ENCODE measurements at regions not wholly inside any gene's neighbourhood (a gene's known extent, or its start where the extent isn't known, plus 50 kb on each side); places are given as distances from the start of the nearest gene placed in this dataset.
"Not testable (repeated sequence)": the region's sequence is repeated elsewhere in the genome, so short reads cannot be mapped to it uniquely, and the experiment has no call there.

DNA sequence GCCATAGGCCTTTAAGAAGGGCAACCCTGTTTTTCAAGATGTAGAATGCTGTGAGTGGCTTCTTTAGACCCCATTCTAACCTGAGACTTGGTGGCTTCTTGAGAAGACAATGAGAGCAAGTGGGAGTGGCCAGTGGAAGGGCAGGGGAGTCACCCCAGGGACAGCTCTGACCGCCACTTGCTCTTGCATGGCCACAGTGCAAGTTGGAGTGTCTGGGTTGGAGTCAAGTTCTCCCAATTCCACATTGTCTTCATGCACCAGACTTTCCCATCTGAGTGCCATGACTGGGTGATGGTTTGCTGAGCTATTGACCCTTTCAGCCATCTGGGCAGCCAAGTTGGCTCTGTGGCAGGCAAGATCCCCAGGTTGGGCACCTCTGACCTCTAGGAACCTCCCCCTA is 148.0 kb upstream of the SKOR2 start:
- DNase-seq (ENCODE audit: low spot score): no peak
- in situ Hi-C loops (cut with HindIII; ENCODE audit: low sequenced_read_pairs): no loop called here

DNA sequence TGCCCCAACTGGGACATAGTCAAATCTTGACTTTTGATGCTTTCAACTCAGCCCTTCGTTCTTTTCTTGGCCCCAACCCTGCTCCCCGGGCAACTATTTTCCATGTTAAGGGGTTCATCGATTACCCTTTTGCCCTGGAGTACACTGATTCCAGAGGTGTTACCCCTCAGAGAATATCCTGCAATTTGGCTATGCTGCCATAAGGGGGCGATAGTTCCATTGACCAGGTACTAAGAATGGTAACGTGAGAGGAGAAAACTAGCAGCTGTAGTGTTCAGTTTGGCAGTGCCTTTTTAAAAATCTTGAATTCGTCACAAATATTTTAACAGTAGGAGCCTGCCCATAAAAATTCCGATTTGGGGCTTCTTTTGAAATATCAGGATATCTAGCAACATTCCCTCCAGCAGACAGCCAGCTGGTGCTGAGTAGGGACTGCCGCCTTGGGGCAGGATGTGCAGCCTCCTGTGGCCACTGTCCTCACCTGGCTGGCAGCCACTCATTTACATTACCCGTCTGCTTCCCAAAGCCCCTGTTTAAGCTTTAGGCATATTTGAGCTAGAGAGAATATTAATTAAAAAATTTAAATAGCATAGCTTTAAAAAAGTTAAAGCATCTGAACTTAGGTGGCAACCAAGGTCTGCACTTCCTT is 146.3 kb upstream of the SKOR2 start:
- in situ Hi-C loops (cut with HindIII; ENCODE audit: low sequenced_read_pairs): no loop called here
- DNase-seq (ENCODE audit: low spot score): no peak

DNA sequence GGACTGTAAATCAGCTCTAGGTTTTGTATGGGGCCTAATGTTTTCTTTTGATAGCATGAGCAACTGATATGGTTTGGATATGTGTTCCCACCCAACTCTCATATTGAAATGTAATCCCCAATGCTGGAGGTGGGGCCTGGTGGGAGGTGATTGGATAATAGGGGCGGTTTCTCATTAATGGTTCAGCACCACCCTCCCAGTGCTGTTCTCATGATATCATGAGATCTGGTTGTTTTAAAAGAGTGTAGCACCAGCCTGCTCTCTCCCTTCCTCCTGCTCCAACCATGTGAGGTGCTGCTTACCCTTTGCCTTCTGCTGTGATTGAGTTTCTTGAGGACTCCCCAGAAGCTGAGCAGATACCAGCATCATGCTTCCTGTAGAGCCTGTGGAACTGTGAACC is 140.2 kb upstream of the SKOR2 start:
- DNase-seq (ENCODE audit: low spot score): no peak
- in situ Hi-C loops (cut with HindIII; ENCODE audit: low sequenced_read_pairs): no loop called here

DNA sequence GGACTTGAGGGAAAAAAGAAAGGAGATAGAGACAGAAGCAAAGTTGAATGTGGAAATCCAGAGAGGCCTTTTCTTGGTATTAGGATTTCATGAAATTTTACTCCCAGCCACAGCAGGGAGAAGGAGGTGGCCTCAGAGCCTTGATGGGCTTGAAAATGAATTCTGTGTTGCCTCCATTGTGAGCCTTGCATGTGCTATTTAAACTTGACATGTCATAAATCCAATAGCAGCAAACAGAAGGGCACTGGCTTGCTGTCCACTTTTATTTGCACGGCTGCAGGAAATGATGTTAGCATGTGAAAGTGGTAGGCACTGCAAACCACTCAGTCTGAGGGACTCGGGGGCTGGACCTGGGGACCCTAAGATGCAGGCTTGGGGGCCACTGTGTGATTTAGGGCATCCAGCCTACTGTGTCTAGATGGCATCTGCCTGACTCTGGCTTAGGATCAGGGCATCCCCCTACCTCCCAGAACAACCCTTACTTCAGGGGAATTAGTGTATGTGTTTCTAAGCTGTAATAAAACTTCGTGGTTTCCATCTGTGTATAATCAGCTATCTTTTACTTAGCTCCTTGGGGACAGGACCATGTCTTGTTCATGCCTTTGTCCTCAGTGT is 139.1 kb upstream of the SKOR2 start:
- in situ Hi-C loops (cut with HindIII; ENCODE audit: low sequenced_read_pairs): no loop called here
- no peak for DNase-seq (ENCODE audit: low spot score)

DNA sequence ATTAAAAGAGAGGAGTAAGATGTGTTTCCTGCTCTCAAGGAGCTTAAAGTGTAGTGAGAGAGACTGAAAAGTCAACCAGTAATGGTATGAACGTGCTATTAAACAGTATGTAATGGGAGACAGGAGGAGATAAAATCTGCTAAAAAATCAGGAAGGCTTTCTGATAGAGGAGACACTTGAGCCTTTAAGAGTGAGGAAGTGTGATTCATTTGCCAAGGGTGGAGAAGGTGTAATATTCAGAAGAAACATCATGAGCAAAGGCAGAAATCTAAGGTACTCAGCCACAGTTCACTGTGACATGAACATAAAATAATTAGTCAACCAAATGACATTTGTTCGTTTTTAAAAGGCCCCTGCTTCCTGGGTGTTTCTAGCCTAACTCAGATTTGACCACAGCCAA is 137.8 kb upstream of the SKOR2 start:
- in situ Hi-C loops (cut with HindIII; ENCODE audit: low sequenced_read_pairs): no loop called here

DNA sequence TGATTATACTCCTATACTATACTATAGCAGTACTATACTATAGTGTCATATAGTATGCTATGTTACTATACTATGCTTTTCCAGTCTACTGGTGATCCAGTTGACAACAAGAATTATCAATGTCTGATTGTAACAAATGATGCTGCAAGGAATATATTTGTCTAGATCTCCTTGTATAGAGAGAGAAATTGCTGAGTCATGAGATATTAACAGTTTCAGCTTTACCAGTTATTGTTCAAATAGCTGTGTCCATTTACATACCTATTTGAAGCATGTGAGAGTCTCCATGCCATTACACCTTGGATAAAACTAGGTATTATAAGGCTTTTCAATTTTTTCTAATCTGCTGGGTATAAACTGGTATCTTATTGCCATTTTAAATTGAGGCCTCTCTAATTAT is 136.4 kb upstream of the SKOR2 start:
- DNase-seq (ENCODE audit: low spot score): no peak
- in situ Hi-C loops (cut with HindIII; ENCODE audit: low sequenced_read_pairs): no loop called here

More for the DNA sequence above, 137.8 kb upstream of the SKOR2 start:
- no peak for DNase-seq (ENCODE audit: low spot score)

DNA sequence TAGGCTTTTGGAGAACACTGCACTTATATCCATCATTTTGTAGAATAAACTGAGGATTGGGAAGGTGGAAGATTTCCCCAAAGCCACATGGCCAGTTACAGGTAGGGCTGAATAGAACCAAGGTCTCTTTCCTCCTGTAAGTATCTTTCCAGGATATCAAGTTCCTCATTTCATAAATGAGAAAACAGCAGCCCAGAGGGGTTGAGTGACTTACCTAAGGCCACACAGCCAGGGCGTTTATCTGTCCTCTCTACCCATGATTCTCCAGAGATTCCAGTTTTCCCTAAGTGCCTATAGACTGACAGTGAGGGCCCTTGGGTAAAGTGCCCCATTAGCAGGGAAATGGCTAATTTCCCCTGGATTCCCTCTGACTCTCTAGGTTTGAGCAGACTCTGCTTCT is 132.3 kb upstream of the SKOR2 start:
- in situ Hi-C loops (cut with HindIII; ENCODE audit: low sequenced_read_pairs): no loop called here
- DNase-seq (ENCODE audit: low spot score): no peak

DNA sequence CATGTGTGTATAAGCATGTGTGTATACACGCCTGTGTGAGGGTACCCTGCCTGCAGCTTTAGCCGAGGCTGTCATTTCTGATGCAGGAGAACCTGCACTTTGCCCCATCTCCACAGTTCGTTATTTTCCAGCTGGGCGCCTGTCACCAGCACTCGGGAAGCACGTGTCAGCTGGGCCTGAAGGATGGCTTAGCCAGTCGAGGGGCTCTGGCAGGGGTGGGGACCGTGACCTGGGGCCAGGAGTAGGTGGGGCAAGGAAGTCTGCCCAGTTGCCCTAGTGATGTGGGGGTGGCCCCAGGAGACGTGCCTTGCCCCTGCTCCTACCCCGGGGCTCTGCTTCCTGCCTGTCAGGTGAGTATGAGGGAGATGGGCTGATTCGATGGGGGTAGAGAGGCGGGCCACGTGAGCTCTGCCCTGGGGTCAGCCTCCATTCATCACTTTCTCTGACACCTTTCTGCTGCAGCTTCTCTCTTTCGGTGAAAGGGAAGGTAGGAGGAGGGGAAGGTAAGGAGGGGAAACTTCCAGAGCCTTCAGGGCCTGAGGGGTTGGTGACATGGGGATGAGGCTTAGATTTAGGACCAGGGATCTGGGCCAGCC is 130.6 kb upstream of the SKOR2 start:
- DNase-seq (ENCODE audit: low spot score): no peak
- in situ Hi-C loops (cut with HindIII; ENCODE audit: low sequenced_read_pairs): no loop called here

DNA sequence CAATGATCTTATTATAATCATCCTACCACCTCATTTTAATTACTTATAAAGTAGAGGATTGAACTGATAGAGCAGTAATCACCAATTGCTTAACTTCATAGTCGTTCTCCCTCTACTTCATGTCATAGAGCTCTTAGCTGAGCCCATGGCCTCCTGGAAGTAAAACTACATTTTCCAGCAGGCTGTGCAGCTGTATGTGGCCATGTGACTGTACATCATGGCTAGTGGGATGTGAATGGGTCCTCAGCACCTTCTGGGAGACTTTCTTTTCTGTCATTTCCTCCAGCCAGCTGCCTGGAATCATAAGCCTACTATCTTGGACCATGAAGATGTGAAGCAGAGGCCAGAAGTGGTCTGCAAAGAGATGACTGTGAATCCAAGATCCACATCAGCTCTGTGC is 128.7 kb upstream of the SKOR2 start:
- in situ Hi-C loops (cut with HindIII; ENCODE audit: low sequenced_read_pairs): no loop called here
- DNase-seq (ENCODE audit: low spot score): no peak

DNA sequence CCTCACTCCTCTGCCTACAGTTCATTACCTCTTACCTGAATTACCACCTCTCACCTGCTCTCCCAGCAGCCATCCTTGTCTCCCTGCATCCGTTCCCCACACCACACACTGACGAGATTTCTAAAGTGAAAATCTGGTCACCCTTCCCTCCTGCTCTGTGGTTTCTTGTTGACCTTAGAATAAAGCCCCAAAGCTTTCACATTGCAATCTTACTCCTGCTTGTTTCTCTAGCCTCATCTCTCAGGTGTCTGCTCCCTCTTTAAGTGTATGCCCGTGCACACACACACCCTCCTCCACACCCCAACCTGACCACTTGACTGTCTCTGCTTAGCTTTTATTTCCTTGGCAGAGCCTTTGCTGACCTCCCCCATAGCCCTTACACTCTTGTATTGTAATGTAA is 122.0 kb upstream of the SKOR2 start:
- in situ Hi-C loops (cut with HindIII; ENCODE audit: low sequenced_read_pairs): no loop called here
- DNase-seq (ENCODE audit: low spot score): no peak

DNA sequence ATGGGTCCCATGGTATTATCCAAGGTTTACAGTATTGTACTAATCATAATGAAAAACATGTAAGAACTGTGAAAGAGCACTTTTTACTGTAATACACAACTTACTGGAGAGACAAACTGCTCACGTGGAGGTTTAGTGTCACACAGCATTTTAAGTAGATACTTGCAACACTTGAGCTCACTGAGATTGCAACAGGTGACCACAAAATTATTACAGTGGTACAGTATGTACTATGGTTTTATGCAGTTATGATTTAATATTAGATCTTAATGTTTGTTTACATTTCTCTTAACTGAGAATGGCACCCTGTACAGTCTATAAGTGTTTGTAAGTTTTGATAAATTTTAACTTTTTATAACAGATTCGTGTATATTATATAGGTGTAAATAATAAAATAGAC is 118.6 kb upstream of the SKOR2 start:
- no peak for DNase-seq (ENCODE audit: low spot score)
- in situ Hi-C loops (cut with HindIII; ENCODE audit: low sequenced_read_pairs): no loop called here

DNA sequence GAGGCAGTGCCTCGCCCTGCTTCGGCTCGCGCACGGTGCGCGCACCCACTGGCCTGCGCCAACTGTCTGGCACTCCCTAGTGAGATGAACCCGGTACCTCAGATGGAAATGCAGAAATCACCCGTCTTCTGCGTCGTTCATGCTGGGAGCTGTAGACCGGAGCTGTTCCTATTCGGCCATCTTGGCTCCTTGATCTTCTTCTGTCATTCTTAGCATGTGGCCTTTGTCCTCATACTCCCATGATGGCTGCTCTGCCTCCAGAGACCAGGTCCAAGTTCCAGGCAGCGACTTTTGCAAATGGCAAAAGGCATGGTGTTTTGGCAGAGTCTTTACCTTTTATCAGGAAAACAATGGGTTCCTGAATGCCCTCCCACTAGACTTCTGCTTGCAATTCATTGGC is 102.6 kb upstream of the SKOR2 start:
- not testable (repeated sequence) for DNase-seq (ENCODE audit: low spot score)

DNA sequence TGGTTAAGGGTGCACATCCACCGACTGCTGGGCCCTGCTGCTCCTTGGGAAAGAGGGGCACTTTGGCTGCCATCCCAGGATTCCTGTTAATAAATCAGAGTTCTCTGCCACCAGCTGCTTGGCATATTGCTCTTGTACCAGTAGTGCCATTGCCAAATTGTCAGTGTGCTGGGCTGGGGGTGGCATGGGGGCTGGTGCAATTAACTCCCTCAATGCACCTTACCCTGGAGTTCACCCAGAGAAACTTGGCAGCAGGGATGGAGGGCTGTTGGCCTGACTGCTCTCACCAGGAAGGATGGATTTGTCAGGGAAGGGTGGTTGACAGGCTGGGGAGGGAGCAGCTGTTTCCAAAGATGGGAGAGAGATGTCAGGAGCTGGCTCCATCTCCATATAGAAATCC is 94.6 kb upstream of the SKOR2 start:
- no peak for DNase-seq (ENCODE audit: low spot score)
- in situ Hi-C loops (cut with HindIII; ENCODE audit: low sequenced_read_pairs): no loop called here

More for the DNA sequence above, 102.6 kb upstream of the SKOR2 start:
- in situ Hi-C loops (cut with HindIII; ENCODE audit: low sequenced_read_pairs): not testable (repeated sequence)

DNA sequence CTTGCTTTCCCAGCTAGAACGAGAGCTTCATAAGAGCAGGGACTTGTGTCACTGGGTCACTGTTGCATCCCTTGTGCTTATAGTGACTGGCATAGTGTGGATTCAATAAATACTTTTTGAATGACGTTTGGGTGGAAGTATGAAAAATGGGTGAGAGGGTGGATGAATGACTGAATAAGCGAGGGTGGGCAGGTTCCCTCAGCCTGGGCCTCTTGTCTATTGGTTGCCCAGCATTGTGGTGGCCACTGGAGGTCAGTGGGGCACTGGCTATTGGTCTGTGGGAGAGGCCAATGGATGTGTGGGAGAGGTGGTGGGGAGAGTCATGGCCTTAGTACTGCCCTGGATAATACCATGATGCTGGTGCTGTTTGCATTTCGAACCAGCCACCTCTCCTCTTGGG is 93.8 kb upstream of the SKOR2 start:
- DNase-seq (ENCODE audit: low spot score): no peak

DNA sequence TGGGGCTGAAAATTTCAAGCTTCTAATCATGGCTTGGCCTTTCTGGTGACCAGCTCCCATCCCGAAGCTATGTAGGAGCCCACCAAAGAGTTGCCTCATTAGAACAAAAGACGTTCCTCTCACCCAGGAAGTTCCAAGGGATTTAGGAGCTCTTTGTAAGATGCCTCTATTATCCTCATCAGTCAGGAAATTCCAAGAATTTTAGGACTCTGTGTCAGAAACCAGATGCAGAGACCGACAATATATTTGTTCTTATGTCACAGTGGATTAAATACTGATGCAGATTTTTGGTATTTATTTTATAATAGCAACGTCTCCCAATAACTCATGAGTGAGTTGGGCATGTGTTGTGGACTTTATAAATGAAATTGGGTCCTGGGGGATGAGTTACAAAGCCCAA is 91.8 kb upstream of the SKOR2 start:
- no peak for DNase-seq (ENCODE audit: low spot score)
- in situ Hi-C loops (cut with HindIII; ENCODE audit: low sequenced_read_pairs): no loop called here

More for the DNA sequence above, 93.8 kb upstream of the SKOR2 start:
- in situ Hi-C loops (cut with HindIII; ENCODE audit: low sequenced_read_pairs): no loop called here

DNA sequence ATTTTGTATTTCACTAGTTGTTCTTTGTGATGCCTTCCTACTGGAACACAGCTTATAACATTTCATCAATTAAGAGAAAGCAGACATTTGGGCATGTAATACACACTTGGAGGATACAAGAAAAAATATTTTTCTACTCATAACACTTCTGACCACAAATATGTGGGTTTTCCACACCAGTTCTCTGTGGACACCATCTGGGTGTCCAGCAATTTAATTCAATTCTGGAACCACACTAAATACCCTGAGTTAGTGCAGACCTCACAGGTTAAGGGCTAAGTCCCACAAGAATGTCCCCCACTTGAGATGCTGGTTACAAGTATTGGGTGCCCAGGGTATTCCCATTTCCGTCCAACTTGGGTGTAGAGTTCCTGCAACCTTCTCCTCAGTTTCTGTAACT is 91.1 kb upstream of the SKOR2 start:
- in situ Hi-C loops (cut with HindIII; ENCODE audit: low sequenced_read_pairs): no loop called here
- DNase-seq (ENCODE audit: low spot score): no peak

DNA sequence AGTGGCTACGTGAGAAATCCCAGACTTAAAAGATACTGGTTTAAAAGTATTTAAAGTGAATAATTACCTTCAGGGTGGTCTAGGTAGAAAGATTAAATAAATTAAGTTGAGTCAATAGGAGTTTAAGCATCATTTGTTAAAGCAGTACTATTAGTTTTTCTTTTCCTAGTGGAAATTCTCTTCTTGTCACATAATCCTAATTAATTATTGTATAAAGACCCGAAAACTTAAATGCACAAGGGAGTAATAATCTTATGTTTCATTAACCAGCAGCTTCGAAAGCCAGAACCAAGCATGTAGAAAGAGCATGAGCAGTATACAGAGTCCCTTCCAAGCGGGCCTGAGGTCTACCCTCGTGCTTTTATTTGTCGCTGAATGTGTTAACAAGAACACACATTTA is 90.2 kb upstream of the SKOR2 start:
- no peak for DNase-seq (ENCODE audit: low spot score)
- in situ Hi-C loops (cut with HindIII; ENCODE audit: low sequenced_read_pairs): no loop called here

DNA sequence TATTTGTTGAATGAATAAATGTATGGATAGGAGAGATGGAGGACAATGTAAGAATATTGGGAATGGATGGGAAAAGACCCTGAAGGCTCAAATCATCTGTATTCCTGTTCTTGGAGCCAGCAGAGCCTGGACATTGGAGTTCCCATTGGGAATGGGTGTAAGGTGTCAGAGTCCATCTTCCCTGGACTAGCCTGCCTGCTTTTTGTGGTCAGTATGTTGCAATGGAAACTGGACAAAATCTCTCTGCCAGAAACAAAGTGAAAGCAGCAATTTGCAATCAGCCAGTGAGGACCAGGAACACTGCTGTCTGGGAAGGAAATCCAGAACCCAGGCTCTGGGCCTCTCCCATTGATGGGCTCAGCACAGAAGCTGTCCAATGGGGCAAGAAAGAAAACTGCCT is 83.5 kb upstream of the SKOR2 start:
- in situ Hi-C loops (cut with HindIII; ENCODE audit: low sequenced_read_pairs): no loop called here
- DNase-seq (ENCODE audit: low spot score): no peak

DNA sequence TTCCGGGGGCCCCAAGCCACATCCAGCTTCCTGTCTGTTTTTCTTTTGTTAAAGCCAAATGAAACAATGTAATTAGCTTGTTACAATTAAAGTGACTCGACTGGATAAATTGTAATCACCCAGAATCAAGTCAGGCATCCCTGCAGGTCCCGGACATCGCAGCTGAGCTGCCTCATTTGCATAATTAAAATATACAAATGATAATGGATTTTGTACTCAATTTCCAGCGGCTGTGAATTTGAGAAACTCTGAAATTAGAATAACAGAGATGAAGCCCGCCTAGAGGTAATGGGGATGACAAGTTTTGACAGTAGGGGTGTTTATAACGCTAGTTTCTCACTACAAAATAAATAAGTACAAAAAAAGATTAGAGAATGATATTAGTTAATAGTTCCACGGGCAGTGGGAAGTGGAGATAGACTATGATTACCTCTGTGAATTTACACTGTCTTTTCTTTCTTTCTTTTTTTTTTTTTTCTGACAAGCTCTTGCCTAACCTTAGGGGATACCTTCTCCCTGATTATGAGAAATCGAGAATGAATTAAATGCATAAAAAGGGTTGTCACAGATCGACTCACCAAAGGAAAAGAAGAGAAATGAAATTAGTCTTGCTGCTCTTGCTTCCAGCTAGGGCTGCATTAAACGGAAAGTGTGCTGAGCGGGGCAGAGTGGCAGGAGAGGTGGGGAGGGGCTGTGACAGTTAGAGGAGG is 82.6 kb upstream of the SKOR2 start:
- DNase-seq (ENCODE audit: low spot score): no peak
- in situ Hi-C loops (cut with HindIII; ENCODE audit: low sequenced_read_pairs): no loop called here

DNA sequence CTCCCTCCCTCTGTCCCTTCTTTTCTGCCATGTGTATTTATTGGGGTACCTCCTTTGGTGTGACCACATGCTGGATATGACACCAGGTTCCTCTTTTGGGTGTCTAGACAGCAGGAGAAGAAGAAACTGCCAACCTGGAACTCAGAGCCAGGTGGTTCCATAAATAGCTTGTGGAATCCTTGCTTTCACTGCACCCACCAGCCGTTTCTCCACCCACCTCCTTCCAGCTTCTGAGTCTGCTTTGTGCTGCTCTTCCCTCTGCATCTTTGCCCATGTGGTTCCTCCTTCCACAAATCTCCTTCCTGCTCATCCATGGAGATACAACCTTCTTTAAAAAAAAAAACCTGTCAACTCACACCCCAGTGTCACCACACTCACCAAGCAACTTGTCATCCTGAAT is 80.2 kb upstream of the SKOR2 start:
- in situ Hi-C loops (cut with HindIII; ENCODE audit: low sequenced_read_pairs): no loop called here

More for the DNA sequence above, 80.2 kb upstream of the SKOR2 start:
- DNase-seq (ENCODE audit: low spot score): no peak
